Lung (tissue), 11 donors: ENCODE measurements at regions not wholly inside any gene's neighbourhood (a gene's known extent, or its start where the extent isn't known, plus 50 kb on each side); places are given as distances from the start of the nearest gene placed in this dataset.

Experiments
- ATAC-seq: fragments of 200-7000 bp; cut with Tn5 transposase; one replicate; pipeline ENCODE4 v1.9.1; 2020; ENCODE audit warnings: moderate number of reproducible peaks; ENCODE audit not compliant: insufficient read depth, low FRiP score
- DNase-seq, 3 donors: peaks; one replicate each; pipeline ENCODE4 v3.0.0-alpha.2; 2013 to 2017
- H3K27ac ChIP-seq, 2 donors: one replicate each; pipeline ENCODE4 v1.5.1; 2013; ENCODE audit warnings: mild to moderate bottlenecking in 2 of 2, moderate library complexity in 2 of 2, control low read depth in 1 of 2, inconsistent platforms in 1 of 2, low read depth in 1 of 2, low read length in 1 of 2
- H3K27me3 ChIP-seq, 3 donors: one replicate each; pipeline ENCODE4 v1.5.1; 2013; ENCODE audit warnings: low read length in 2 of 3; ENCODE audit not compliant: control insufficient read depth in 3 of 3, insufficient read depth in 3 of 3
- H3K36me3 ChIP-seq, 4 donors: one replicate each; pipeline ENCODE4 v1.5.1; 2013; ENCODE audit warnings: low read length in 4 of 4, mild to moderate bottlenecking in 1 of 4, moderate library complexity in 1 of 4; ENCODE audit not compliant: control insufficient read depth in 4 of 4, insufficient read depth in 4 of 4
- H3K4me1 ChIP-seq, 5 donors: one replicate each; pipeline ENCODE4 v1.5.1; 2013; ENCODE audit warnings: low read length in 5 of 5, mild to moderate bottlenecking in 2 of 5, moderate library complexity in 1 of 5; ENCODE audit not compliant: control insufficient read depth in 5 of 5, insufficient read depth in 5 of 5
- H3K4me3 ChIP-seq: one replicate; pipeline ENCODE4 v1.5.1; 2013; ENCODE audit warnings: mild to moderate bottlenecking, control low read depth, moderate library complexity
- H3K9ac ChIP-seq, 2 donors: one replicate each; pipeline ENCODE4 v1.5.1; 2013; ENCODE audit warnings: low read length in 2 of 2, control low read depth in 1 of 2; ENCODE audit not compliant: insufficient read depth in 1 of 2
- H3K9me3 ChIP-seq, 4 donors: one replicate each; pipeline ENCODE4 v1.5.1; 2013; ENCODE audit warnings: low read length in 3 of 4, mild to moderate bottlenecking in 1 of 4, moderate library complexity in 1 of 4; ENCODE audit not compliant: control insufficient read depth in 4 of 4, insufficient read depth in 3 of 4
- CTCF ChIP-seq: IDR thresholded peaks from 2 replicates; pipeline ENCODE4 v1.5.1; 2012; ENCODE audit warnings: mild to moderate bottlenecking; ENCODE audit errors: control extremely low read depth, extremely low read depth
- WGBS, 2 donors: extraction: QIAGEN DNeasy Blood & Tissue Kit; methylation state at CpG; one replicate each; pipeline ENCODE4 v1.1.7; 2013; 5-methylcytosine and 5-hydroxymethylcytosine counted together
- donor health status: control.
- donor health status: control.
- donor health status: Bipolar disorder and iron deficiency.
- donor health status: healthy.
- donor health status: DM: yes; HTN: yes; CAD: no.

GRCh38 chr10:9863559-9864121 is 1154.0 kb upstream of the CELF2 start:
- TF ChIP-seq CTCF: no peak
- 90 to 94% methylated on average over 9 of the region's 9 CpGs for WGBS, 2 donors
- no peak overlapping the region for H3K9ac ChIP-seq
- DNase-seq: no peak
- no peak overlapping the region for H3K4me3 ChIP-seq
- no peak for ATAC-seq
- no peak overlapping the region for H3K27ac ChIP-seq
- H3K9me3 ChIP-seq: no peaks in the 10 kb centered on the region
- no peaks in the 10 kb centered on the region for H3K4me1 ChIP-seq
- H3K27me3 ChIP-seq: no peaks in the 10 kb centered on the region
- no peaks in the 10 kb centered on the region for H3K36me3 ChIP-seq

GRCh38 chr10:9868499-9868898 is 1149.2 kb upstream of the CELF2 start:
- Histone ChIP-seq H3K27me3 (no peaks in the 10 kb centered on the region), H3K4me3 (no peak overlapping the region), H3K9me3 (no peaks in the 10 kb centered on the region), H3K36me3 (no peaks in the 10 kb centered on the region), H3K4me1 (no peaks in the 10 kb centered on the region), H3K27ac (no peak overlapping the region), H3K9ac (no peak overlapping the region)
- ATAC-seq (no peak), DNase-seq (no peak)
- WGBS, 2 donors: 82 to 91% methylated on average over 2 of the region's 2 CpGs
- no peak for TF ChIP-seq CTCF

- no peak overlapping the region for H3K9ac ChIP-seq
- 76 to 84% methylated on average over 2 of the region's 2 CpGs for WGBS, 2 donors
- no peak overlapping the region for H3K4me3 ChIP-seq
- no peak overlapping the region for H3K27ac ChIP-seq
- H3K36me3 ChIP-seq: no peaks in the 10 kb centered on the region
- no peaks in the 10 kb centered on the region for H3K9me3 ChIP-seq
- TF ChIP-seq CTCF: no peak
- H3K4me1 ChIP-seq: no peaks in the 10 kb centered on the region
- DNase-seq (peak in 1 of 3 donors; percentile 5), ATAC-seq (no peak)
- H3K27me3 ChIP-seq: no peaks in the 10 kb centered on the region
Observed at GRCh38 chr10:9869205-9869604, 1148.5 kb upstream of the CELF2 start.

GRCh38 chr10:9869606-9870176 is 1148.0 kb upstream of the CELF2 start:
- no peaks in the 10 kb centered on the region for H3K27me3 ChIP-seq
- H3K27ac ChIP-seq: no peak overlapping the region
- no peak overlapping the region for H3K4me3 ChIP-seq
- H3K9ac ChIP-seq: no peak overlapping the region
- no peaks in the 10 kb centered on the region for H3K36me3 ChIP-seq
- no peak for TF ChIP-seq CTCF
- peak in 2 of 3 donors; percentile 12 to 31 for DNase-seq
- WGBS, 2 donors: 47 to 49% methylated on average over 5 of the region's 5 CpGs
- ATAC-seq: no peak
- no peaks in the 10 kb centered on the region for H3K4me1 ChIP-seq
- no peaks in the 10 kb centered on the region for H3K9me3 ChIP-seq
